ENCODE measurements at regions not wholly inside any gene's neighbourhood (a gene's known extent, or its start where the extent isn't known, plus 50 kb on each side); places are given as distances from the start of the nearest gene placed in this dataset.

DNA sequence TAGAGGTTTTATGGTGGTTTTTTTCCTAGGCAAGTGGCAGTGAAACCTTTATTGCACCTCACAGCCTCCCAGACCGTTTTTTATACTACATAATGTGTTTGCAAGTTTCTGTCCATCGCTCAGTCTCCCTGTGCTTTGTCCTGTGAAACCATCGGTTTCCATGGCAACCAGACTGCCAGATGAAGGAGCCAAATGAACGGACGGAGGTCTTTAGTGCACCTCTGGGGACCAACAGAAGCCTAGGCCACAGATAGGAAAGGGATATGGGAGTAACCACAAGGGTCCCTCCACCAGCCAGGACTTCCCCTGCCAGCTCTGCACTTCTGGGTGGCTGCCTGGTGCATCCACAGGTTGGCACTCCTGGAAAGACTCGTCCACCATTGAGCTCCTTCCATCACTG, 165.0 kb downstream of the CHST1 start:
- H3K4me2 ChIP-seq (ENCODE audit: low read depth, low read length) = no peak overlapping the region
- H3K27me3 ChIP-seq (ENCODE audit: control insufficient read depth in 1 of 2, insufficient read depth in 2 of 2, low read length in 2 of 2) = no peaks in the 10 kb centered on the region; a peak in 1 of 5 replicates
- peaks cover 14% of the 10 kb centered on the region for H3K4me1 ChIP-seq (ENCODE audit: insufficient read depth, low read length)
- DNase-seq (ENCODE audit: low spot score) (no peak), ATAC-seq (no peak), FAIRE-seq (no peak)
- TF ChIP-seq, protein P1, sequence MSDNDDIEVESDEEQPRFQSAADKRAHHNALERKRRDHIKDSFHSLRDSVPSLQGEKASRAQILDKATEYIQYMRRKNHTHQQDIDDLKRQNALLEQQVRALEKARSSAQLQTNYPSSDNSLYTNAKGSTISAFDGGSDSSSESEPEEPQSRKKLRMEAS (IDR thresholded peaks at IDR 0.05) = no peak
- no peak for TF ChIP-seq RXRA (CRISPR knock-in tag; IDR thresholded peaks at IDR 0.05)
- TF ChIP-seq ZNF3 (CRISPR knock-in tag; IDR thresholded peaks at IDR 0.05) = no peak
- TF ChIP-seq SPEN (CRISPR knock-in tag; IDR thresholded peaks at IDR 0.05; ENCODE audit: low read depth) = no peak
- no peak for TF ChIP-seq NONO (IDR thresholded peaks at IDR 0.05)
- no peak for TF ChIP-seq NONO (CRISPR knock-in tag; conservative IDR thresholded peaks at IDR 0.05)
- no peak for TF ChIP-seq NFE2L1 (CRISPR knock-in tag; IDR thresholded peaks at IDR 0.05; ENCODE audit: borderline replicate concordance)
- TF ChIP-seq JUNB (CRISPR knock-in tag; IDR thresholded peaks at IDR 0.05; ENCODE audit: borderline replicate concordance) = no peak
- TF ChIP-seq, protein P2, sequence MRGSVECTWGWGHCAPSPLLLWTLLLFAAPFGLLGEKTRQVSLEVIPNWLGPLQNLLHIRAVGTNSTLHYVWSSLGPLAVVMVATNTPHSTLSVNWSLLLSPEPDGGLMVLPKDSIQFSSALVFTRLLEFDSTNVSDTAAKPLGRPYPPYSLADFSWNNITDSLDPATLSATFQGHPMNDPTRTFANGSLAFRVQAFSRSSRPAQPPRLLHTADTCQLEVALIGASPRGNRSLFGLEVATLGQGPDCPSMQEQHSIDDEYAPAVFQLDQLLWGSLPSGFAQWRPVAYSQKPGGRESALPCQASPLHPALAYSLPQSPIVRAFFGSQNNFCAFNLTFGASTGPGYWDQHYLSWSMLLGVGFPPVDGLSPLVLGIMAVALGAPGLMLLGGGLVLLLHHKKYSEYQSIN (CRISPR knock-in tag; IDR thresholded peaks at IDR 0.05; ENCODE audit: borderline replicate concordance) = no peak
- TF ChIP-seq, protein P3, sequence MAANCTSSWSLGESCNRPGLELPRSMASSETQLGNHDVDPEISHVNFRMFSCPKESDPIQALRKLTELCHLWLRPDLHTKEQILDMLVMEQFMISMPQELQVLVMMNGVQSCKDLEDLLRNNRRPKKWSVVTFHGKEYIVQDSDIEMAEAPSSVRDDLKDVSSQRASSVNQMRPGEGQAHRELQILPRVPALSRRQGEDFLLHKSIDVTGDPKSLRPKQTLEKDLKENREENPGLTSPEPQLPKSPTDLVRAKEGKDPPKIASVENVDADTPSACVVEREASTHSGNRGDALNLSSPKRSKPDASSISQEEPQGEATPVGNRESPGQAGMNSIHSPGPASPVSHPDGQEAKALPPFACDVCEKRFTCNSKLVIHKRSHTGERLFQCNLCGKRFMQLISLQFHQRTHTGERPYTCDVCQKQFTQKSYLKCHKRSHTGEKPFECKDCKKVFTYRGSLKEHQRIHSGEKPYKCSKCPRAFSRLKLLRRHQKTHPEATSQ (CRISPR knock-in tag; IDR thresholded peaks at IDR 0.05; ENCODE audit: borderline replicate concordance) = no peak
- TF ChIP-seq NFATC3 (CRISPR knock-in tag; IDR thresholded peaks at IDR 0.05) = no peak
- no peak for TF ChIP-seq SALL1 (CRISPR knock-in tag; IDR thresholded peaks at IDR 0.05)
- ChIA-PET POLR2A (no interaction called here), CTCF (ENCODE audit: low intra/inter-chr PET ratio, low total read pairs) (no interaction called here)
- BruUV-seq (replicated peaks) = no TSS peak
- no peaks in the 10 kb centered on the region for H3K9me3 ChIP-seq (ENCODE audit: low read length)
- H2AFZ ChIP-seq (ENCODE audit: low read length) = no peak overlapping the region
- no peaks in the 10 kb centered on the region for H3K79me2 ChIP-seq (ENCODE audit: insufficient read depth, low read length)
- in situ Hi-C loops (cut with HindIII; ENCODE audit: extremely low pct_ligation_motif_present, low pct_unique_long_range_greater_than_20kb) (no loop called here), intact Hi-C loops (cut with micrococcal nuclease; ENCODE audit: unreplicated experiment) (no loop called here)
- no peaks in the 10 kb centered on the region for H3K36me3 ChIP-seq (replicated peaks in 1 of 2; ENCODE audit: control insufficient read depth in 1 of 2, insufficient read depth in 2 of 2, low read length in 2 of 2)
- H3K27ac ChIP-seq (ENCODE audit: extremely low read length, insufficient read depth, low read length) = no peak overlapping the region
- 2% methylated on average over 6 of the region's 6 CpGs for WGBS (ENCODE audit: low lambda C conversion rate)
- H3K4me3 ChIP-seq (replicated peaks in 1 of 3; ENCODE audit: insufficient read depth in 1 of 3, low read depth in 2 of 3, low read length in 3 of 3) = no peak overlapping the region
- no peaks in the 10 kb centered on the region for H4K20me1 ChIP-seq (ENCODE audit: insufficient read depth, low read length)
- no peak overlapping the region for H3K9ac ChIP-seq (ENCODE audit: insufficient read depth, low read depth, low read length)
